HTR-8/SVneo (cell line): ENCODE measurements at regions not wholly inside any gene's neighbourhood (a gene's known extent, or its start where the extent isn't known, plus 50 kb on each side); places are given as distances from the start of the nearest gene placed in this dataset.
A peak's percentile ranks its signal among the peaks of the same experiment; 100 is the strongest.
"Not testable (repeated sequence)": the region's sequence is repeated elsewhere in the genome, so short reads cannot be mapped to it uniquely, and the experiment has no call there.

Experiments used
- DNase-seq: peaks from one replicate; pipeline ENCODE4 v3.0.0; 2011; ENCODE audit warnings: low spot score, mixed read lengths; ENCODE audit not compliant: insufficient read length
- FAIRE-seq: peaks from 2 replicates; lab custom pipeline; 2011; peaks lifted over from hg19 to GRCh38; lab: Jason Lieb, UNC

DNA sequence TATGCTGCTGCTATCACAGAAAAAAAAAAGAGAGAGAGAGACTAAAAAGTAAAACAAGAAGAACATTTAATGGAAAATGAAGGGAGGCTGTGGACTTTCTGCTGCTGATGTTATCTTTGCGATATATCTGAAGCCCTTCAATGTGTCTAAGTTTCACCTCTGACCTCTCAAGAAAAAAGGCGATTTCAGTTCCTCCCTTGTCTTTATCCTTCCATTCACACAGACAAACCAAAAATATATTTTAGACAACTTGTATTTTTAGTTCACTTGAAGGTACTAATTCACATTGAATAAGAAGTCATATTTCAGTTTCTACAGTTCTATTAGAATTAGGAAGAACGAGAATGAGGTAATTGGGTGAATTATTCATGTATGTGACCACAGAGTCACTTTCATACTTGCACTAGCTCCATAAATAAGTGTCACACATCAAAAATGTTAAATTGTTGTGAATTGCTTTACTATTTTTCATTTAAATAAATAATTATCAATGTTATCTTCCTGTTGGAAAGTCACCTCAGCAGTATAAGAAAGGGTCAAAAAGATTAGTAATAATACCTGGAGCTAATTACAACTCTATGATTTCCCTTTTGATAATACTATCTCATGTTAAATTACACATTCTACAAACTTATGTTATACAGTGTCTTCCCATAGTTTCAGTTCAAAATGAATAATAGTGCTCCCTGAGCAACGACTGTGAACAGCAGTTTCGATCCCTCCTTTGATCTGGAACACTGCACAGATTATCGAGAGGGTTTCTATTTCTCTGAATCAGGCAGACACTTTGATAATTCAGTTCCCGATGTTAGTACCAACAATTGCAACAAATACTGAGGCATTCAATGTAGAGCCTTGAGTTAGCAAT lies 85.2 kb upstream of the PLCB4 start:
- FAIRE-seq (no peak), DNase-seq (no peak)

DNA sequence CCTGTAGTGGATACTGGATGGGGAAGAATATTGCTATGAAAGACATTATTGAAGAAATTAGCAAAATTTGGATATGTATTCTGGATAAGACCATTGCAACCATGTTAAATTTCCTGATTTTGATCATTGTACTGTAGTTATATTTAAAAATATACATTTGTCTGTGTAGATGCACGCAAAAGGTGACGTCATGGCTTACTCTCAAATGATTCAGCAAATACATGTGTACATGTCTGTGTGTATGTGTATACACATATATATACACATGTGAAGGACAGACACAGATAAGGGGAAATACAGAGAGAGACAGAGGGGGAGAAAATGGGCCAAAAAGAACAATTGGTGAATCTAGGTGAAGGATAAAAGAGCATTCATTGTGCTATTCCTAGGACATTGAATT lies 82.3 kb upstream of the PLCB4 start:
- FAIRE-seq (no peak), DNase-seq (no peak)

DNA sequence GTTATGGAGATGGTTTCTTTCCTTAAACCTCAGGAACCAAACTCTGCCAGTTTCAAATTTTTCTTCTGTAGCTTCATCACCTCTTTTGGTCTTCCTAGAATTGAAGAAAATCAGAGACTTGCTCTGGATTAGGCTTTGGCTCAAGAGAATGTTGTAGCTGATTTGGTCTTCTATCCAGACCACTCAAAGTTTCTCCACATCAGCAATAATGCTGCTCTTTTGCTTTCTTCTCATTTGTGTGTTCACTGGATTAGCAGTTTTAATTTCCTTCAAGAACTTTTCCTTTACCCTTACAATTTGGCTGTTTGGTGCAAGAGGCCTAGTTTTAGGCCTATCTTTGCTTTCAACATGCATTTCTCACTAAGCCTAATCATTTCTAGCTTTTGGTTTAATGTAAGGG lies 78.1 kb upstream of the PLCB4 start:
- no peak for DNase-seq
- FAIRE-seq, result no peak

DNA sequence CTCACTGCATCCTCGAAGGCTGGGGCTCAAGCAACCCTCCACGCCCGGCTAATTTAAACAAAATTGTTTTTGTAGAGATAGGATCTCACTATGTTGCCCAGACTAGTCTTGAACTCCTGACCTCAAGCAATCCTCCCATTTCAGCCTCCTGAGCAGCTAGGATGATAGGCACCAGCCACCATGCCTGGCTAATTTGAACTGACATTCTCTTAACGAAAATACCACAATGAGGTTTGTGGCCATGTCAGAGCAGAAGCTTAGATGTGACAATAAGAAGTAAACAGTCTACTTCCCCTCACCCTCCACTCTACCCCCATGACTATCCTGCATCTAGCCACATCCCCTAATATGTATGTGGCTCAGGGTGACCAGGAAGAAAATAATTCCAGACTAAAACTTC lies 74.8 kb upstream of the PLCB4 start:
- no peak for DNase-seq
- no peak for FAIRE-seq

DNA sequence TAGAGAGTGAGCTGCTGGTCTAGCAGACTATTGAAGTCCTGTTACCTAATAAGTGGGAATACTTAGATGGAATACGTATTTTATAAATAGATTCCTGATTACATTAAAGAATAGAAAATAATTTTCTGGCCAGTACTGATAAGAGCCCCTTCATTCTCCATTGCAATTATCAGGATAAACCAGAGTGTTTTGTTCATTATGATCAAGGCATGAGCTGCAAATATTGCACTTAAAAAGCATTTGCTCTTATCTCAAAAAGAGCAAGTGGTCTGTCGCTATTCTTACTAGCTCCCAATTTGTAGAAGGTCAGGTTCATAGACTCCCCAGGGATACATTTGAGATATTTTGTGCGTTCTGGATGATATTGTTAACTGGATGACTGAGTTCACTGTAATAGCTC lies 73.1 kb upstream of the PLCB4 start:
- FAIRE-seq (no peak), DNase-seq (no peak)

DNA sequence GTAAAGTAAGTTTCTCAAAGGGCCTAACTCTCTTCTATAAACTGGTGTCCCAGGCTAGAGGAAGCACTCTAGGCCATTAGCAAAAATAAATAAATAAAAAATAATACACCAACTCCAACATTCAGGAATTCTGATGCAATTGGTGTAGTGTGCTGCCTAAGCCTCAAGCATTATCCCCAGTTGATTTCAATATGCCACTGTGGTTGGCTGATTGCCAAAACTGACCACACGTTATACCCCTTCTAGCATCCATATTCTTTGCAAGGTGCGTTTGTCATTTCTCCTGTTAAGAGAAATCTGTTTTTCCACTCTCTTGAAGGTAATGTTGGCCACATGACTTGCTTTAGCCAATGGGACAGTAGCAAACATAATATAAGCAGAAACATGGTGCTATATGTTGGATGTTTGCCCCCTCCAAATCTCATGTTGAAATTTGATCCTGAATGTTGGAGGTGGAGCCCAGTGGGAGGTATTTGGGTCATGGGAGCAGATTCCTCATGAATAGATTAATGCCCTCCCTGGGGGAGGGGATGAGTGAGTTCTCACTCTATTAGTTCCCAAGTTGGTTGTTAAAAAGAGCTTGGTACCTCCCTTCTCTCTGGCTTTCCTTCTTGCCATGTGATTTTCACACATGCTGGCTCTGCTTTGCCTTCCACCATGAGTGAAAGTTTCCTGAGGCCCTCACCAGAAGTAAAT lies 71.9 kb upstream of the PLCB4 start:
- DNase-seq, result no peak
- no peak for FAIRE-seq

DNA sequence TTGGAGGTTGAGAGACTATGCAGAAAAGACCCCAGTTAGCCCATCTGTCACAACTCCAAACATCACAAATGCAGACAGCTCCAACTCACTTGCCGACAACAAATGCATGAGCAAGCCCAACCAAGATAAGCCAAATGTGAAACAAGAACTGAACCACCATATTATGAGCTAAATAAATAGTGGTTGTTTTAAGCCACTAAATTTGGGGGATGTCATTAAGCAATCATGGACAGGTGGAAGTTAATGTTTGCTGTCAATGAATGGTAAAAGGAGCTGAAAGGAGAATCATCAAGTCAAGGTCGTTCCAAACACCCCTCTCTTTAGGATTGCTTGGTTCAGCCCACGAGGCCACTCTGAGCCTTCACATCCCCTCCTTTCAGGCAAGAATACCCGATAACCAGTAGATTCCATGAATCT lies 71.2 kb upstream of the PLCB4 start:
- DNase-seq (no peak), FAIRE-seq (no peak)

DNA sequence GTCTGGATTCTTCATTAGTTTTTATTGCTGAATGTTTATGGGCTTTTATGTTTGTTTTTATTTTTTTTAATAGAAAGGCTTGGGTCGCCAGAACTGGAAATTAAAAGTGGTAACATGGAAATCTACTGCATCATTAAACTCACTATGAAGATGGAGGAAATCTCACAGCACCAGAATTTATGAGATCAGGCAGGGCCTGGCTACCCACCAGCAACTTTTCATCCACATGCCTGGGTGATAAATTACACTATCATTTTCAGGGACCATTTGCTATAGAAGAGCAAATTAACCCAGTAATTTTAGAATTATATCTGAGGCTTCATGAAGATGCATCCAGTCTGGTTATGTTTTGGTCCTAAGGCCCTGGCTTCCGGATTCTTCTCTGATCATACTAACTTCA lies 57.8 kb upstream of the PLCB4 start:
- DNase-seq, result no peak
- FAIRE-seq, result no peak

DNA sequence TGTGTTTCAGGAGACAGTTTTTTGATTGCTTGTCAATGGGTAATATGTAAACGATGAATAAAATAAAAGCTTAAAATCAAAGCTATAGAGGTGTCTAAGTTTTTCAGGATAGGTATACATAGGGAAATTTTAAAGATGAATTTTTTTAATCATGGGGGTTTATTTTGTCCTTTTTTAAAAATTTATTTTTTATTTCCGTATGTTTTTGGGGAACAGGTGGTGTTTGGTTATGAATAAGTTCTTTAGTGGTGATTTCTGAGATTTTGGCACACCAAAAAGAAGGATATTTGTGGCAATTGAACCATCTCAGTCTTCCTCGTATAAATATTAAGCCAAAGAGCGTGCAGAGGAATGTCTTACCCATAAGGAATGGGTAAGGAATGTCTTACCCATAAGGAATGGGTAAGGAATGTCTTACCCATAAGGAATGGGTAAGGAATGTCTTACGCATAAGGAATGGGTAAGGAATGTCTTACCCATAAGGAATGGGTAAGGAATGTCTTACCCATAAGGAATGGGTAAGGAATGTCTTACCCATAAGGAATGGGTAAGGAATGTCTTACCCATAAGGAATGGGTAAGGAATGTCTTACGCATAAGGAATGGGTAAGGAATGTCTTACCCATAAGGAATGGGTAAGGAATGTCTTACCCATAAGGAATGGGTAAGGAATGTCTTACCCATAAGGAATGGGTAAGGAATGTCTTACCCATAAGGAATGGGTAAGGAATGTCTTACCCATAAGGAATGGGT lies 53.5 kb upstream of the PLCB4 start:
- DNase-seq, result not testable (repeated sequence)
- FAIRE-seq, result peak; percentile 97

DNA sequence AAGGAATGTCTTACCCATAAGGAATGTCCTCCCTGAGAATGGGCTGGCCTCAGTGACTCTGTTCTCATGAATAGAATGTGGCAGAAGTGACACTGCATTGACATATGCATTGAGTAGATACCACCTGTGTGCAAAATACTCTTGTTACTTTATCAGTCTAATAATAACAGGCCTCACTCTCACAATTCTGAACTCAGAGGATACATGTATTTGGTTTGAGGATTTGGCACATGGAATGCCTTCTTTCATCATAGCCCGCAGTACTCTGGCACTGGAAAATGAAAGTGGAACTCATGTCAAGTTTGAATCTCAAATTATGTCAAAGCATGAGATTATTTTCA lies 52.9 kb upstream of the PLCB4 start:
- FAIRE-seq, result no peak
- no peak for DNase-seq

DNA sequence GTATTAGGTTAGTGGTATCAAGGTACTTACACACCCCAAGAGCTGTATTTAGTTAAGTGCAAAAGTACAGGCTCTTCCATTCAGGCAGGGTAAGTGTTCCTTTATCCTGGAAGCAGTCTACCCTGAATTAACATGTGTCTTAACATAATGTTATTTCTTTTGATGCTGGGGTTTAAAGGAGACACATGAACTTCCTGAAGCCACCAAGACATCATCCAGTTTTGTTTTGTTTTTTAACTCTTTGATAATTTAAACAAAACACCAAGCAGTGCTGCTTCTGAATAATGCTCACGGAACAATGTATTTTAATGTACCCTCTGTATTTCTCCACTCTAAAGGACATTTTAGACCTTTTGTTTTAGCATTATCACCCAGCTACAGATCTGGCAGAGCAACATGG lies 50.5 kb upstream of the PLCB4 start:
- FAIRE-seq (no peak), DNase-seq (no peak)
